H9 (cell line): ENCODE measurements at regions not wholly inside any gene's neighbourhood (a gene's known extent, or its start where the extent isn't known, plus 50 kb on each side); places are given as distances from the start of the nearest gene placed in this dataset.

Source experiments
- DNase-seq: peaks from one replicate; pipeline ENCODE4 v3.0.0-alpha.2; 2017
- H2AFZ ChIP-seq: one replicate; pipeline ENCODE4 v1.6.1; 2013; ENCODE audit warnings: mild to moderate bottlenecking, low read length, control low read depth, moderate library complexity
- H2AK5ac ChIP-seq: 2 replicates; pipeline ENCODE4 v1.6.1; 2013; ENCODE audit warnings: low read length, control low read depth, mixed read lengths; ENCODE audit not compliant: insufficient read length
- H2BK120ac ChIP-seq: one replicate; pipeline ENCODE4 v1.6.1; 2013; ENCODE audit warnings: low read depth, mild to moderate bottlenecking, low read length, control low read depth, inconsistent platforms; ENCODE audit not compliant: poor library complexity, severe bottlenecking
- H2BK12ac ChIP-seq: 2 replicates; pipeline ENCODE4 v1.6.1; 2013; ENCODE audit warnings: low read length, control low read depth, mixed read lengths, low read depth; ENCODE audit not compliant: insufficient read length
- H2BK15ac ChIP-seq: 2 replicates; pipeline ENCODE4 v1.6.1; 2013; ENCODE audit warnings: low read depth, low read length, control low read depth
- H2BK20ac ChIP-seq: one replicate; pipeline ENCODE4 v1.6.1; 2013; ENCODE audit warnings: low read depth, mild to moderate bottlenecking, low read length, control low read depth, inconsistent platforms; ENCODE audit not compliant: poor library complexity, severe bottlenecking
- H2BK5ac ChIP-seq: 2 replicates; pipeline ENCODE4 v1.6.1; 2013; ENCODE audit warnings: low read length, control low read depth, mixed read lengths; ENCODE audit not compliant: insufficient read length
- H3K14ac ChIP-seq: 2 replicates; pipeline ENCODE4 v1.6.1; 2013; ENCODE audit warnings: low read length, control low read depth; ENCODE audit not compliant: insufficient read depth
- H3K18ac ChIP-seq: 2 replicates; pipeline ENCODE4 v1.6.1; 2013; ENCODE audit warnings: low read depth, mild to moderate bottlenecking, mixed read lengths, low read length, control low read depth; ENCODE audit not compliant: insufficient read length
- H3K23ac ChIP-seq: 2 replicates; pipeline ENCODE4 v1.6.1; 2013; ENCODE audit warnings: low read length, control low read depth, mixed read lengths, low read depth; ENCODE audit not compliant: insufficient read length
- H3K23me2 ChIP-seq: 2 replicates; pipeline ENCODE4 v1.6.1; 2013; ENCODE audit warnings: low read depth, mild to moderate bottlenecking, mixed read lengths, low read length, control low read depth; ENCODE audit not compliant: insufficient read length, poor library complexity, severe bottlenecking
- H3K27ac ChIP-seq: 2 replicates; pipeline ENCODE4 v1.5.1; 2013; ENCODE audit warnings: low read length, control low read depth, mixed read lengths, low read depth; ENCODE audit not compliant: insufficient read length
- H3K27me3 ChIP-seq: 2 replicates; pipeline ENCODE4 v1.6.1; 2013; ENCODE audit warnings: low read length, control low read depth, inconsistent platforms; ENCODE audit not compliant: insufficient read depth
- H3K4ac ChIP-seq: 2 replicates; pipeline ENCODE4 v1.6.1; 2013; ENCODE audit warnings: low read depth, mild to moderate bottlenecking, control low read depth, inconsistent platforms, low read length, moderate library complexity
- H3K4me1 ChIP-seq: 2 replicates; pipeline ENCODE4 v1.6.1; 2013; ENCODE audit warnings: low read length, control low read depth, inconsistent platforms; ENCODE audit not compliant: insufficient read depth
- H3K4me2 ChIP-seq: 2 replicates; pipeline ENCODE4 v1.6.1; 2013; ENCODE audit warnings: low read length, control low read depth, mixed read lengths; ENCODE audit not compliant: insufficient read length, insufficient read depth
- H3K56ac ChIP-seq: 2 replicates; pipeline ENCODE4 v1.6.1; 2013; ENCODE audit warnings: low read depth, mild to moderate bottlenecking, mixed read lengths, low read length, control low read depth; ENCODE audit not compliant: insufficient read length
- H3K79me1 ChIP-seq: 2 replicates; pipeline ENCODE4 v1.6.1; 2013; ENCODE audit warnings: low read depth, mild to moderate bottlenecking, moderate library complexity, low read length, control low read depth, inconsistent platforms; ENCODE audit not compliant: insufficient read depth, poor library complexity, severe bottlenecking
- H3K79me2 ChIP-seq: 2 replicates; pipeline ENCODE4 v1.6.1; 2013; ENCODE audit warnings: low read length, control low read depth, inconsistent platforms; ENCODE audit not compliant: insufficient read depth
- H3K9ac ChIP-seq: 2 replicates; pipeline ENCODE4 v1.6.1; 2013; ENCODE audit warnings: low read length, control low read depth, mixed read lengths; ENCODE audit not compliant: insufficient read length; ENCODE audit errors: extremely low read depth
- H3K9me3 ChIP-seq: one replicate; pipeline ENCODE4 v1.6.1; 2013; ENCODE audit warnings: low read depth, low read length, inconsistent platforms; ENCODE audit not compliant: control insufficient read depth
- H3T11ph ChIP-seq: one replicate; pipeline ENCODE4 v1.6.1; 2013; ENCODE audit warnings: mild to moderate bottlenecking, low read length, control low read depth, inconsistent platforms
- H4K20me1 ChIP-seq: one replicate; pipeline ENCODE4 v1.6.1; 2013; ENCODE audit not compliant: control insufficient read depth, insufficient read length, insufficient read depth
- H4K5ac ChIP-seq: 2 replicates; pipeline ENCODE4 v1.6.1; 2013; ENCODE audit warnings: low read depth, mild to moderate bottlenecking, mixed read lengths, low read length, control low read depth; ENCODE audit not compliant: insufficient read length
- H4K8ac ChIP-seq: replicated peaks from 2 replicates; pipeline ENCODE4 v1.6.1; 2013; ENCODE audit warnings: low read length, control low read depth, mixed read lengths, low read depth; ENCODE audit not compliant: insufficient read length
- H4K91ac ChIP-seq: 2 replicates; pipeline ENCODE4 v1.6.1; 2013; ENCODE audit warnings: low read depth, mild to moderate bottlenecking, moderate library complexity, mixed read lengths, low read length, control low read depth; ENCODE audit not compliant: insufficient read length
- H3K27ac Mint-ChIP-seq, 3 experiments: 2 replicates in 2 of 3; 3 replicates in 1 of 3; pipeline ENCODE4 v1.8.0; 2020 to 2021; ENCODE audit warnings: mixed read lengths in 3 of 3, mild to moderate bottlenecking in 1 of 3, moderate library complexity in 1 of 3
- H3K27me3 Mint-ChIP-seq: 2 replicates; pipeline ENCODE4 v1.8.0; 2021; ENCODE audit warnings: low read depth, mild to moderate bottlenecking, moderate library complexity, mixed read lengths
- H3K36me3 Mint-ChIP-seq, 3 experiments: 2 replicates in 2 of 3; 3 replicates in 1 of 3; pipeline ENCODE4 v1.8.0; 2020 to 2021; ENCODE audit warnings: low read depth in 3 of 3, mixed read lengths in 3 of 3; ENCODE audit not compliant: insufficient read depth in 1 of 3
- H3K4me1 Mint-ChIP-seq, 2 experiments: 2 replicates each; pipeline ENCODE4 v1.8.0; 2020; ENCODE audit warnings: mixed read lengths in 2 of 2
- H3K4me3 Mint-ChIP-seq, 2 experiments: 2 replicates in 1 of 2; 3 replicates in 1 of 2; pipeline ENCODE4 v1.8.0; 2020 to 2021; ENCODE audit warnings: mild to moderate bottlenecking in 2 of 2, mixed read lengths in 2 of 2, moderate library complexity in 1 of 2
- H3K9me3 Mint-ChIP-seq, 2 experiments: 2 replicates in 1 of 2; 3 replicates in 1 of 2; pipeline ENCODE4 v1.8.0; 2020; ENCODE audit warnings: mild to moderate bottlenecking in 2 of 2, mixed read lengths in 2 of 2, moderate library complexity in 1 of 2
- CTCF ChIP-seq: fragments of 200-600 bp; sonication (generic); conservative IDR thresholded peaks from 3 replicates; pipeline ENCODE4 v1.8.0; 2021; ENCODE audit warnings: antibody characterized with exemption, mild to moderate bottlenecking
- WGBS: extraction: QIAGEN DNeasy Blood & Tissue Kit; methylation state at CpG from one replicate; pipeline ENCODE4 v1.1.7; 2013; ENCODE audit warnings: missing lambda C conversion rate, low lambda C conversion rate, mixed read lengths; ENCODE audit not compliant: insufficient read length; ENCODE audit errors: extremely low coverage; 5-methylcytosine and 5-hydroxymethylcytosine counted together

- peaks cover 12% of the 10 kb centered on the region for H3K27me3 Mint-ChIP-seq
- H4K5ac ChIP-seq: no peak overlapping the region
- peaks cover 6 to 7% of the 10 kb centered on the region in 2 experiments for H3K4me1 Mint-ChIP-seq
- H2BK120ac ChIP-seq: no peak overlapping the region
- no peaks in the 10 kb centered on the region for H3K79me1 ChIP-seq
- no peak overlapping the region for H2BK12ac ChIP-seq
- no peak overlapping the region for H2AK5ac ChIP-seq
- no peak for DNase-seq
- no peak overlapping the region for H3K18ac ChIP-seq
- no peak overlapping the region for H4K8ac ChIP-seq
- no peaks in the 10 kb centered on the region for H3K23me2 ChIP-seq
- H3K27me3 ChIP-seq: no peaks in the 10 kb centered on the region
- no peaks in the 10 kb centered on the region for H3K9me3 ChIP-seq
- H3K14ac ChIP-seq: no peak overlapping the region
- H3K27ac Mint-ChIP-seq: no peak overlapping the region
- no peak overlapping the region for H2BK5ac ChIP-seq
- no peak overlapping the region for H3K4ac ChIP-seq
- no peak overlapping the region for H3K4me2 ChIP-seq
- TF ChIP-seq CTCF: no peak
- no peaks in the 10 kb centered on the region for H3K4me1 ChIP-seq
- no peaks in the 10 kb centered on the region for H4K20me1 ChIP-seq
- H2BK20ac ChIP-seq: no peak overlapping the region
- no peak overlapping the region for H3K4me3 Mint-ChIP-seq
- peaks cover 17 to 27% of the 10 kb centered on the region in 2 experiments for H3K9me3 Mint-ChIP-seq
- H3K9ac ChIP-seq: no peak overlapping the region
- no peaks in the 10 kb centered on the region for H3K79me2 ChIP-seq
- H2BK15ac ChIP-seq: no peak overlapping the region
- H3K23ac ChIP-seq: no peak overlapping the region
- no peak overlapping the region for H3K56ac ChIP-seq
- H3K36me3 Mint-ChIP-seq: peaks cover 2 to 14% (median 4%) of the 10 kb centered on the region in 3 experiments; a peak in 6 of 7 replicates
- no CpG with 5 or more reads among the region's 3 CpGs for WGBS
- no peak overlapping the region for H4K91ac ChIP-seq
- no peak overlapping the region for H3K27ac ChIP-seq
- H2AFZ ChIP-seq: no peak overlapping the region
- H3T11ph ChIP-seq: no peak overlapping the region
Measured at GRCh38 chr7:98565103-98565502, 52.0 kb upstream of the NPTX2 start.
